Left ventricle myocardium inferior (tissue), 1 donor: ENCODE measurements at regions not wholly inside any gene's neighbourhood (a gene's known extent, or its start where the extent isn't known, plus 50 kb on each side); places are given as distances from the start of the nearest gene placed in this dataset.

ENCODE experiments used
- DNase-seq: peaks from one replicate; pipeline ENCODE4 v3.0.0-alpha.2; 2020
- H3K27ac ChIP-seq: fragments of 200-600 bp; replicated peaks from 2 replicates; pipeline ENCODE4 v1.8.0; 2021
- H3K27me3 ChIP-seq: fragments of 200-600 bp; 2 replicates; pipeline ENCODE4 v1.8.0; 2021; ENCODE audit warnings: low read depth
- H3K36me3 ChIP-seq: fragments of 200-600 bp; 2 replicates; pipeline ENCODE4 v1.8.0; 2021
- H3K4me1 ChIP-seq: fragments of 200-600 bp; 2 replicates; pipeline ENCODE4 v1.8.0; 2021
- H3K4me3 ChIP-seq: fragments of 200-600 bp; 2 replicates; pipeline ENCODE4 v1.8.0; 2021; ENCODE audit warnings: mild to moderate bottlenecking, moderate library complexity
- H3K9me3 ChIP-seq: fragments of 200-600 bp; replicated peaks from 2 replicates; pipeline ENCODE4 v1.8.0; 2021
- intact Hi-C: fragments of 100-400 bp; cut with micrococcal nuclease; formaldehyde crosslinking; loops from one replicate; pipeline ENCODE4 v1.11.0; 2022
- TF ChIP-seq, protein P1 (sequence below): fragments of 200-600 bp; IDR thresholded peaks from 2 replicates; pipeline ENCODE4 v1.8.0; 2021; ENCODE audit warnings: antibody characterized with exemption, mild to moderate bottlenecking, borderline replicate concordance
- donor health status: DM: no; HTN: yes; CAD: no; lungs with severe emphysema.

DNA sequence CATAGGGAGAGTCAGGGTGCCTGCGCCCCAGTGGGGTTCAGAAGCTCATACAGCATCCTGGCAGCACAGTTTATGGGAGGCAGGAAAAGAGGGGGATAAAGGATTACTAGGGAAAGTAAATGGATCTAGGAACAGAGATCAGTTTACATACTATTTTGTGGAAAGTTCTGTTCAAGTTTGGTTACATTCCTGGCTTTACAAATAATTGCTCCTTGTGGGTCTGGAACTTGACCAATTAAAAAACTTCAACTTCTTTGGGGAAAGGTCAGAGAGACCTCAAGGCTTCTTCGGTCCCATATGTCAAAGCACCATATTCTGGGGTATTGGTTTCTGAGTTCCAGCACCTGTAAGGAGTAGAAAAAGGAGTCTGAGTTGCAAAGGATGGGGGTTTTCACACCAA is 64.1 kb downstream of the ZDHHC19 start:
- intact Hi-C loops, result no loop called here
- no peak for DNase-seq
- H3K27me3 ChIP-seq, result peaks cover 11% of the 10 kb centered on the region
- no peaks in the 10 kb centered on the region for H3K36me3 ChIP-seq
- no peak overlapping the region for H3K27ac ChIP-seq
- peaks cover 9% of the 10 kb centered on the region for H3K9me3 ChIP-seq
- no peak overlapping the region for H3K4me3 ChIP-seq
- H3K4me1 ChIP-seq, result no peaks in the 10 kb centered on the region
- TF ChIP-seq, protein P1, sequence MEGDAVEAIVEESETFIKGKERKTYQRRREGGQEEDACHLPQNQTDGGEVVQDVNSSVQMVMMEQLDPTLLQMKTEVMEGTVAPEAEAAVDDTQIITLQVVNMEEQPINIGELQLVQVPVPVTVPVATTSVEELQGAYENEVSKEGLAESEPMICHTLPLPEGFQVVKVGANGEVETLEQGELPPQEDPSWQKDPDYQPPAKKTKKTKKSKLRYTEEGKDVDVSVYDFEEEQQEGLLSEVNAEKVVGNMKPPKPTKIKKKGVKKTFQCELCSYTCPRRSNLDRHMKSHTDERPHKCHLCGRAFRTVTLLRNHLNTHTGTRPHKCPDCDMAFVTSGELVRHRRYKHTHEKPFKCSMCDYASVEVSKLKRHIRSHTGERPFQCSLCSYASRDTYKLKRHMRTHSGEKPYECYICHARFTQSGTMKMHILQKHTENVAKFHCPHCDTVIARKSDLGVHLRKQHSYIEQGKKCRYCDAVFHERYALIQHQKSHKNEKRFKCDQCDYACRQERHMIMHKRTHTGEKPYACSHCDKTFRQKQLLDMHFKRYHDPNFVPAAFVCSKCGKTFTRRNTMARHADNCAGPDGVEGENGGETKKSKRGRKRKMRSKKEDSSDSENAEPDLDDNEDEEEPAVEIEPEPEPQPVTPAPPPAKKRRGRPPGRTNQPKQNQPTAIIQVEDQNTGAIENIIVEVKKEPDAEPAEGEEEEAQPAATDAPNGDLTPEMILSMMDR, result no peak

DNA sequence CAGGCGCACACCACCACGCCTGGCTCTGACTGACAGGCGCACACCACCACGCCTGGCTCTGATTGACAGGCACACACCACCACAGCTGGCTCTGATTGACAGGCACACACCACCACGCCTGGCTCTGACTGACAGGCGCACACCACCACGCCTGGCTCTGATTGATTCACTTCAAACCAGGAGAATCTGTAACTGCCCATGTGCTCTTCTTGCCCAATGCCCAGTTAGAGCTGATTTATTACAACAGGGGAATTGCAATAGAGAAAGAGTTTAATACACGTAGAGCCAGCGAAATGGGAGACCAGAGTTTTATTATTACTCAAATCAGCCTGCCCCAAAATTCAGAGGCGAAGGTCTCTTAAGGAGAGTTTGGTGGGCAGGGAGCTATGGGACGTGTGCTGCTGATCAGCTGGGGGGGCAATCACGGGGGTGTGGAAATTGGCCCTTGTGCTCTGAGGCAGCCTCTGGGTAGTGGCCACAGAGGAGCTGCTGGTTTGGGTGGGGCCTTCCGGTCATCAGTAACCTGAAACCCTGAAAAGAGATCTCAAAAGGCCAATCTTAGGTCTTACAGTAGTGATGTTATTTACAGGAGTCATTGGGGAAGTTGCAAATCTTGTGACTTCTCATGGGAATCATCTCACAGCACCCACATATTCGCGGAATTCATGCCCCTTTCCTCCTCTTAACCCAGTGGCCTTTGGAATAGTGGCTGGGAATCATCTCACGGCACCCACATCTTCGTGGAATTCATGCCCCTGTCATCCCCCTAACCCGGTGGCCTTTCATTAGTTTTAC is 63.8 kb upstream of the TFRC start:
- TF ChIP-seq, protein P1, result no peak
- no peak for DNase-seq
- H3K4me3 ChIP-seq, result no peak overlapping the region
- peaks cover 12% of the 10 kb centered on the region for H3K27me3 ChIP-seq
- intact Hi-C loops, result no loop called here
- H3K9me3 ChIP-seq, result peaks cover 9% of the 10 kb centered on the region
- no peak overlapping the region for H3K27ac ChIP-seq
- no peaks in the 10 kb centered on the region for H3K36me3 ChIP-seq
- no peaks in the 10 kb centered on the region for H3K4me1 ChIP-seq

DNA sequence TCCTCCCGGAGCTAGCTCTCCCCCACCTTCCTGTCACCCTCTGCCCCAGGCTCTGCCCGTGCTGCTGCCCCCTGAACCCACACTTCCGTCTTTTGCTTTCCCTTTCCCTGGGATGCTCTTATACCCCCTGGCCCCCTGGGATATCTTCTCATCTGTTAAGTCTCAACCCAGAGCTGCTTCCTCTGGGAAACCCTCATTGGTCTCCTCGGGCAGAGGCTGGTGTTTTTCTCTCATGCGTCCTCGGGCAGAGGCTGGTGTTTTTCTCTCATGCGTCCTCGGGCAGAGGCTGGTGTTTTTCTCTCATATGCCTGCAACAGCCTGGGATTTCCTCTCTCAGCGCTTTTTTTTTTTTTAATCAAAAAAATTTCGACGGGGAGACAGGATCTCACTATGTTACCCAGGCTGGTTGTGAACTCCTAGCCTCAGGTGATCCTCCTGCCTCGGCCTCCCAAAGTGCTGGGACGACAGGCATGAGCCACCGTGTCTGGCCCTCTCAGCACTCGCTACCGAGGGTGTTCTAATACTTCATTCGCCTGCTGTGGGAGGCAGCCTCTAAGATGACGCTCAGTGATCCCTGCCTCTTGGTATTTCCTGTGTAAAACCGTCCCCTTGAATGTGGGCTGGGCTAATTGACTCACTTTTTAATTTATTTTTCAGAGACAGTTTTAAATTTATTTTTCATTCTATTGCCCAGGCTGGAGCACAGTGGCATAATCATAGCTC is 62.7 kb upstream of the TFRC start:
- DNase-seq, result no peak
- TF ChIP-seq, protein P1, result no peak
- Histone ChIP-seq H3K4me1 (no peaks in the 10 kb centered on the region), H3K27ac (no peak overlapping the region), H3K27me3 (peaks cover 12% of the 10 kb centered on the region), H3K36me3 (no peaks in the 10 kb centered on the region), H3K4me3 (no peak overlapping the region), H3K9me3 (peaks cover under 1% of the 10 kb centered on the region)
- intact Hi-C loops, result no loop called here

DNA sequence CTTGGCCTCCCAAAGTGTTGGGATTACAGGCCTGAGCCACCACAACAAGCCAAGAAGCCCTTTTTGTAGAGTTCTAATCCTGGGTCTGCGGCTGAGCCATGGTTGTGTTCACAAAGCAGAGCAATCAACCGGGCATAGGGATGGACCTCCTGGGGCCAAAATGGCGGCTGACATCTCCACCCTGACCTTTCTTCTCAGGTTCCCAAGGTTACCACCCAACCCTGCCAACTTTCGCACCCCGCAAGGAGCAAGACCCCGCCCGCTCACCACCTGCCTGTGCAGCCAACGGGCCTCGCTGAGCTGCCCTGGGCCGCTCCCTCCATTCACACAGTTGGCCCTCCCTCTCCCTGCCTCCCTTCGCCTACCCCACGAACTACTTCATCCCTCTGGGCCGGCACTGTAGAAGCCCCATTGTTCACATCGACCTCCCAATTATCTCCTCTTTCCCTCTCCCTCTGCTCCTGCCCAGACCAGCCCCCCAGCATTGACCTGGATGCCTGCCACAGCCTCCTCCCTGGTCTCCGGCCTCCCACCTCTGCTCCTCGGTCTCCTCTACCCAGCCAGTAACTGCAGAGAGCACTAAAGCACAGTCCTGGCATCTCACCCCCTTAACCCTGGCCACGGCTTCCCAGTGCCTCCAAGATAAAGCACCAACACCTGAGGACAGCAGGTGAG is 62.0 kb upstream of the TFRC start:
- TF ChIP-seq, protein P1, result no peak
- Histone ChIP-seq H3K36me3 (no peaks in the 10 kb centered on the region), H3K9me3 (no peaks in the 10 kb centered on the region), H3K4me1 (no peaks in the 10 kb centered on the region), H3K27me3 (peaks cover 12% of the 10 kb centered on the region), H3K4me3 (no peak overlapping the region), H3K27ac (no peak overlapping the region)
- intact Hi-C loops, result no loop called here
- no peak for DNase-seq

DNA sequence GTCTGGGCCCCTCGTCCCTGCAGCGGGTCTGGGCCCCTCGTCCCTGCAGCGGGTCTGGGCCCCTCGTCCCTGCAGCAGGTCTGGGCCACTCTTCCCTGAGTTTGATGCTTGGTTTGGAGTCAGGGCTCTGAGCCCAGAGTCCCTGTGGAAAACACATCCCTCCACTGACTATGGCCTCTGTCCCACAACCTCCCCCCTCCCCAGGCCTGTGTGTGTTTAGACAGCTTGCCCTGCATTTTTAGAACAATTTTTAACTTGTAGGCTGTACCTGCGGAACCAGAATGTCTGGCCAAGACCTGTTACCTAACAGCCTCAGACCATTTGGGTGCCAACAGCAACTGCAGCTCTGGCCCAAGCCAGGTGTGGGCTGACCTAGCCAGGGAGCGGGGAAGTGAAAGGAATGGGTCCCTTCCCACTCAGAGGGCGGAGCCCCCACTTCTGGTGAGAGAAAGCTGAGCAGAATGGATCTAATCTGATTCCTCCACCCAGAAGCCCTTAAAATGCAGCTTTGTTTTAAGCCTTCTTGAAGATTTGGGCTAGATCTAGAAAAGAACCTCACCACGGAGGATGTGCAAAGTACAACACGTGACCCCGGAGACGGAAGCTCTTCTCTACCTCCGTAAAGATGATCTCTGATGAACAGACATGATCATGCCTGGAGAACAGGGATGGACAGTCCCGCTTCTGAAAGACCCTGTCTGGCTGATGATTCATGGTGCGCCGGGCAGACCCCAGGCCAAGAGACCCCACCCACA is 60.5 kb upstream of the TFRC start:
- H3K4me1 ChIP-seq, result no peaks in the 10 kb centered on the region
- peaks cover 12% of the 10 kb centered on the region for H3K27me3 ChIP-seq
- H3K36me3 ChIP-seq, result no peaks in the 10 kb centered on the region
- H3K4me3 ChIP-seq, result no peak overlapping the region
- H3K27ac ChIP-seq, result no peak overlapping the region
- H3K9me3 ChIP-seq, result no peaks in the 10 kb centered on the region
- intact Hi-C loops, result no loop called here
- no peak for DNase-seq
- TF ChIP-seq, protein P1, result no peak
